Gastrocnemius medialis (tissue), 4 donors: ENCODE measurements at regions not wholly inside any gene's neighbourhood (a gene's known extent, or its start where the extent isn't known, plus 50 kb on each side); places are given as distances from the start of the nearest gene placed in this dataset.

Experiments used
- CTCF ChIP-seq, 5 experiments: fragments of 450-650 bp in 3 of 5; fragments of 200-600 bp in 2 of 5; sonication (generic) in 2 of 5; IDR thresholded peaks in 4 of 5; conservative IDR thresholded peaks in 1 of 5; 1 replicate in 4 of 5; 2 replicates in 1 of 5; pipeline ENCODE4 v1.5.1; 2016 to 2019; ENCODE audit warnings: antibody characterized with exemption in 5 of 5, mild to moderate bottlenecking in 3 of 5, moderate library complexity in 3 of 5
- POLR2A ChIP-seq, 2 donors: fragments of 450-650 bp; IDR thresholded peaks; one replicate each; pipeline ENCODE4 v1.6.1; 2017; ENCODE audit warnings: antibody characterized with exemption in 2 of 2, mild to moderate bottlenecking in 2 of 2, moderate library complexity in 2 of 2

DNA sequence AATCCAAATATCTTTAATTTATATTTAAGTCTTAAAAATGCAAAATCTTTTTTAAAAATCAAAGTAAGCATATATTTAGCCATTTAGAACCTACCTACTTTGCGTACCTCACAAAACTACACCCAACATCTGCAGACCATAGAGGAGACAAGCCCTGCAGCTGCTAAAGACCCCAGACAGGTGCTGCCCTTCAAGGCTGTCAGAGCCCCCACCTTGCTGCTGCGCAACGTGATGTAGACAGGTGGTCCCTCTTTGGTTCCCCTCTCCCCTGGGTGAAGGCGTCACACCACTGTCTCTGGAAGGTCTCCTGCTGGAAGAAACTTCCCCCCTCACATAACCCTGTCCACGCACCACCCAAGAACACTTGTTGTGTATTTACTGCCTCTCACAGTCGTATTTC is 204.5 kb downstream of the ARRDC4 start:
- TF ChIP-seq CTCF (IDR thresholded peaks at IDR 0.05 in 4 of 5, conservative IDR thresholded peaks at IDR 0.05 in 1 of 5) (no peak), POLR2A (IDR thresholded peaks at IDR 0.05) (no peak)
